ENCODE measurements at regions not wholly inside any gene's neighbourhood (a gene's known extent, or its start where the extent isn't known, plus 50 kb on each side); places are given as distances from the start of the nearest gene placed in this dataset.

DNA sequence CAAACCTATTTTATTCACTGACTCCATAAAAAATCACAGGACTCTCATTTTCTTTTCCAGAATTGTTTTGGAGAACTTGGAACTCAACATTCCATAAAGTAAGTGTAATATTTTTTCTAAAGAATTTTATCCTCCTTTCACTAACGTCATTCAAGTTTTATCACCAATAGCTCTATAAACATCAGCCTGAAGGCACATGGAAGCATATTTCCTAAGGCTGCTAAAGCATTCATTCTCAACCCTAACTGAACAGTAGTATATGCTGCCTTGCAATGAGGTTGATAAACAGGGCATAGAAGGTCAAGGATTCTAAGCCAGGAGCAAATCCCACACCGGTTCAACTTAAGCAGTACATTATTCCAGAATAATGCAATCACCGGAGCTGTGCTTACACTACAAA, 273.9 kb downstream of the RAB38 start:
- TF ChIP-seq, protein P1, sequence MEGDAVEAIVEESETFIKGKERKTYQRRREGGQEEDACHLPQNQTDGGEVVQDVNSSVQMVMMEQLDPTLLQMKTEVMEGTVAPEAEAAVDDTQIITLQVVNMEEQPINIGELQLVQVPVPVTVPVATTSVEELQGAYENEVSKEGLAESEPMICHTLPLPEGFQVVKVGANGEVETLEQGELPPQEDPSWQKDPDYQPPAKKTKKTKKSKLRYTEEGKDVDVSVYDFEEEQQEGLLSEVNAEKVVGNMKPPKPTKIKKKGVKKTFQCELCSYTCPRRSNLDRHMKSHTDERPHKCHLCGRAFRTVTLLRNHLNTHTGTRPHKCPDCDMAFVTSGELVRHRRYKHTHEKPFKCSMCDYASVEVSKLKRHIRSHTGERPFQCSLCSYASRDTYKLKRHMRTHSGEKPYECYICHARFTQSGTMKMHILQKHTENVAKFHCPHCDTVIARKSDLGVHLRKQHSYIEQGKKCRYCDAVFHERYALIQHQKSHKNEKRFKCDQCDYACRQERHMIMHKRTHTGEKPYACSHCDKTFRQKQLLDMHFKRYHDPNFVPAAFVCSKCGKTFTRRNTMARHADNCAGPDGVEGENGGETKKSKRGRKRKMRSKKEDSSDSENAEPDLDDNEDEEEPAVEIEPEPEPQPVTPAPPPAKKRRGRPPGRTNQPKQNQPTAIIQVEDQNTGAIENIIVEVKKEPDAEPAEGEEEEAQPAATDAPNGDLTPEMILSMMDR (IDR thresholded peaks at IDR 0.05; ENCODE audit: insufficient read depth, low read depth, low read length): no peak
- no peak for TF ChIP-seq EZH2 (IDR thresholded peaks at IDR 0.05; ENCODE audit: insufficient read depth, low read length)
